ENCODE measurements at regions not wholly inside any gene's neighbourhood (a gene's known extent, or its start where the extent isn't known, plus 50 kb on each side); places are given as distances from the start of the nearest gene placed in this dataset.

GRCh38 chr2:61704364-61704763, 149.5 kb downstream of the FAM161A start (continued):
- no peak for TF ChIP-seq CTBP2 (IDR thresholded peaks at IDR 0.05; ENCODE audit: borderline replicate concordance, insufficient read depth, insufficient read length, low read length)
- TF ChIP-seq ATF3 (IDR thresholded peaks at IDR 0.05; ENCODE audit: insufficient read depth, low read depth, low read length), result no peak

Data from H1 (cell line).